ENCODE measurements at regions not wholly inside any gene's neighbourhood (a gene's known extent, or its start where the extent isn't known, plus 50 kb on each side); places are given as distances from the start of the nearest gene placed in this dataset.

GRCh38 chr2:60356346-60356745, 197.1 kb downstream of the BCL11A start:
- TF ChIP-seq POLR2A (IDR thresholded peaks at IDR 0.05): no peak
- no peak for TF ChIP-seq POLR2AphosphoS5 (IDR thresholded peaks at IDR 0.05)
- no peak for TF ChIP-seq EP300 (IDR thresholded peaks at IDR 0.05; ENCODE audit: low read depth)
- TF ChIP-seq CTCF (IDR thresholded peaks at IDR 0.05): no peak
- H3K27ac ChIP-seq: no peak overlapping the region

DNA sequence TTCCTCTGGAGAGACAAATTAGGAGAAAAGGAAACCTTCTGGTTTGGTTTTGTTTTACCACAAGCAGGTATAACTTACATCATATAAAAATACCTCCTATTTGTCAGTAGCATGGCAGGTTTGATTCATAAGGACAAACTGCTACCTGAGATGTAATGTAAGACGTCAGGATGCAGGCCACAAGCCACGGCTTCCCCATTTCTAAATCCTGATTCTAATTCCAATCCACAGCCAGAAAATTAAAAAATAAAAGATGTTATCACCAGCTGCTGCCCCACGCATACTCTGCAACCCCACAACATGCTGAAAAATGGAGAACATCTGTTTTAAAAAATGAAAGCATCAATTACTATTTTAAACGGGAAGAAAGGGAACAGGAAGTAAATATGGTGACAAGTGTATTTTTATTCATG, 197.6 kb downstream of the BCL11A start:
- TF ChIP-seq POLR2A (IDR thresholded peaks at IDR 0.05): no peak
- no peak for TF ChIP-seq CTCF (IDR thresholded peaks at IDR 0.05)
- TF ChIP-seq POLR2AphosphoS5 (IDR thresholded peaks at IDR 0.05): no peak
- TF ChIP-seq EP300 (IDR thresholded peaks at IDR 0.05; ENCODE audit: low read depth): no peak
- intact Hi-C loops (cut with DNase I; ENCODE audit: low total_unique reads) (no loop called here), in situ Hi-C loops (cut with MboI; ENCODE audit: low pct_ligation_motif_present in 1 of 4, low pct_unique_long_range_greater_than_20kb in 1 of 4, low sequenced_read_pairs in 3 of 4) (no loop called here)
- Histone ChIP-seq H3K4me1 (peaks cover 0 to 6% (median 4%) of the 10 kb centered on the region in 4 donors), H3K27ac (no peak overlapping the region), H3K27me3 (no peaks in the 10 kb centered on the region), H3K9me3 (no peaks in the 10 kb centered on the region), H3K36me3 (no peaks in the 10 kb centered on the region), H3K4me3 (no peak overlapping the region)
- DNase-seq: no peak
- WGBS, 2 donors (ENCODE audit: low coverage in 1 of 2): 55 to 63% methylated on average over 4 of the region's 4 CpGs

More at GRCh38 chr2:60356346-60356745, 197.1 kb downstream of the BCL11A start:
- H3K9me3 ChIP-seq: no peaks in the 10 kb centered on the region
- H3K4me1 ChIP-seq: peaks cover 0 to 6% (median 4%) of the 10 kb centered on the region in 4 donors
- H3K36me3 ChIP-seq: no peaks in the 10 kb centered on the region
- H3K4me3 ChIP-seq: no peak overlapping the region
- in situ Hi-C loops (cut with MboI; ENCODE audit: low pct_ligation_motif_present in 1 of 4, low pct_unique_long_range_greater_than_20kb in 1 of 4, low sequenced_read_pairs in 3 of 4): no loop called here
- intact Hi-C loops (cut with DNase I; ENCODE audit: low total_unique reads): no loop called here
- 81 to 88% methylated on average over 5 of the region's 5 CpGs for WGBS, 2 donors (ENCODE audit: low coverage in 1 of 2)
- H3K27me3 ChIP-seq: no peaks in the 10 kb centered on the region
- no peak for DNase-seq

DNA sequence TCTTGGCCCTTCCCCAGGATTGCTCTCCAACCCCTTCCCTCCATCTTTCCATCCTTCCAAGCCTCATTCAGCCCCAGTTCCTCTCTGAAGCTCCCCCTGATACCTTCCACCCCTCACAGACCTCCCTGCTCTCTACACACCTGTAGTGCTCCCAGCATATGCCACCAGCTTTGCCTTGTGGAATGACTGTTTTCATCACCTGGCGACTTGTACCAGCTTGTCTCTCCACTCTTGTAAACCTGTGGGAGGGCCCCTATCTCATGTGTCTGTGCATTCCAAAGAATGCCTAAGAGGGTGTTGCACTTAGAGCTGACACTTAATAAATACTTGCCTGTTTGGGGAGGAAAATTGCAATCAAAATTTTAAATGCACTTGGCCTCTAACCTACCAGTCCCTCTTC, 198.7 kb downstream of the BCL11A start:
- Histone ChIP-seq H3K4me1 (peaks cover 0 to 6% (median 4%) of the 10 kb centered on the region in 4 donors), H3K36me3 (no peaks in the 10 kb centered on the region), H3K27me3 (no peaks in the 10 kb centered on the region), H3K9me3 (no peaks in the 10 kb centered on the region), H3K27ac (no peak overlapping the region), H3K4me3 (no peak overlapping the region)
- WGBS, 2 donors (ENCODE audit: low coverage in 1 of 2): 35% methylated on average over 1 of the region's 1 CpG; no CpG with 5 or more reads in 1 of the 2 donors
- no peak for DNase-seq
- TF ChIP-seq CTCF (IDR thresholded peaks at IDR 0.05) (no peak), POLR2A (IDR thresholded peaks at IDR 0.05) (no peak), EP300 (IDR thresholded peaks at IDR 0.05; ENCODE audit: low read depth) (no peak), POLR2AphosphoS5 (IDR thresholded peaks at IDR 0.05) (no peak)
- in situ Hi-C loops (cut with MboI; ENCODE audit: low pct_ligation_motif_present in 1 of 4, low pct_unique_long_range_greater_than_20kb in 1 of 4, low sequenced_read_pairs in 3 of 4) (no loop called here), intact Hi-C loops (cut with DNase I; ENCODE audit: low total_unique reads) (no loop called here)

DNA sequence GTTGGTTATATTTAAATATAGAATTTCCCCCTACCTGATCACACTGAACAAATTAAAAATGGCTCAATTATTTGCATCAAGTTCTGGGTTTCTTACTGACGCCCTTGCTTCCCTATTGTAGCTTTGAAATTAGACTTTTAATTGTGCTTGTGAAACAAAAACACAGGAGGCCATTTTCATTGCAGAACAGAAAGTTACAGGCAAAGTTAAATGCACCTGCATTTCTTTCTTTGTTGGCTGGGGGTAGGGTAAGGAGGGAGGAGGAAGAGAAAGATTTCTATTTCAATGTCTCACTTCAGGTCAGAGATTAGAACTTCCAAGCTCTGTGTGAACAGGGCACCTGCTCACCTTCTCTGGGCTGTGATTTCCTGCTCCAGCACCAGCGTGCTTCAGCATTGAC, 199.6 kb downstream of the BCL11A start:
- TF ChIP-seq EP300 (IDR thresholded peaks at IDR 0.05; ENCODE audit: low read depth): no peak
- no peak for TF ChIP-seq POLR2AphosphoS5 (IDR thresholded peaks at IDR 0.05)
- no peak for TF ChIP-seq CTCF (IDR thresholded peaks at IDR 0.05)
- TF ChIP-seq POLR2A (IDR thresholded peaks at IDR 0.05): no peak
- in situ Hi-C loops (cut with MboI; ENCODE audit: low pct_ligation_motif_present in 1 of 4, low pct_unique_long_range_greater_than_20kb in 1 of 4, low sequenced_read_pairs in 3 of 4) (no loop called here), intact Hi-C loops (cut with DNase I; ENCODE audit: low total_unique reads) (no loop called here)
- Histone ChIP-seq H3K27ac (no peak overlapping the region), H3K27me3 (no peaks in the 10 kb centered on the region), H3K4me3 (no peak overlapping the region), H3K9me3 (no peaks in the 10 kb centered on the region), H3K4me1 (peaks cover 0 to 6% (median 4%) of the 10 kb centered on the region in 4 donors), H3K36me3 (no peaks in the 10 kb centered on the region)
- DNase-seq: no peak
- WGBS, 2 donors (ENCODE audit: low coverage in 1 of 2): 54 to 57% methylated on average over 1 to 2 of the region's 2 CpGs

Data from transverse colon (tissue), 4 donors.